Panc1 (cell line): ENCODE measurements at regions not wholly inside any gene's neighbourhood (a gene's known extent, or its start where the extent isn't known, plus 50 kb on each side); places are given as distances from the start of the nearest gene placed in this dataset.

Experiments used
- ATAC-seq: fragments of 200-7000 bp; cut with Tn5 transposase; 2 replicates; pipeline ENCODE4 v1.9.1; 2020; ENCODE audit warnings: mild to moderate bottlenecking, moderate library complexity
- BruUV-seq: library from RNA; stranded (reverse); fragments of 400-500 nt; replicated peaks from 2 replicates; lab custom pipeline; 2021; lab: Mats Ljungman, UMichigan
- CTCF ChIA-PET: fragments of 300-600 bp; sonication (Branson Sonifier 250); formaldehyde crosslinking; loops from one replicate; lab custom pipeline; 2022; ENCODE audit warnings: antibody characterized with exemption; lab: Charles Lee
- POLR2A ChIA-PET: fragments of 300-600 bp; sonication (Branson Sonifier 250); formaldehyde crosslinking; loops from one replicate; lab custom pipeline; 2022; ENCODE audit warnings: antibody characterized with exemption; lab: Charles Lee
- DNase-seq: peaks from one replicate; pipeline ENCODE4 v3.0.0-alpha.2; 2010; ENCODE audit warnings: low read depth, low spot score
- H3K27ac ChIP-seq: 2 replicates; pipeline ENCODE4 v1.5.1; 2011; ENCODE audit warnings: mild to moderate bottlenecking, low read length, inconsistent platforms
- H3K27me3 ChIP-seq: fragments of 200-500 bp; sonication (Bioruptor generic); 2 replicates; pipeline ENCODE4 v1.6.0; 2014; ENCODE audit warnings: low read length, inconsistent platforms; ENCODE audit not compliant: control insufficient read depth, insufficient read depth
- H3K36me3 ChIP-seq: fragments of 200-500 bp; sonication (Bioruptor generic); 2 replicates; pipeline ENCODE4 v1.5.1; 2014; ENCODE audit warnings: inconsistent platforms, mild to moderate bottlenecking, low read length, moderate library complexity; ENCODE audit not compliant: control insufficient read depth, insufficient read depth
- H3K4me1 ChIP-seq: 2 replicates; pipeline ENCODE4 v1.5.1; 2011; ENCODE audit warnings: inconsistent platforms, mild to moderate bottlenecking, low read length, moderate library complexity; ENCODE audit not compliant: control insufficient read depth, insufficient read depth
- H3K4me3 ChIP-seq, 2 experiments: 2 replicates each; pipeline ENCODE4 v1.5.1; 2011 to 2012; ENCODE audit warnings: low read depth in 2 of 2, low read length in 2 of 2, mild to moderate bottlenecking in 2 of 2, inconsistent platforms in 1 of 2, moderate library complexity in 1 of 2
- H3K9me3 ChIP-seq: fragments of 200-500 bp; sonication (Bioruptor generic); 2 replicates; pipeline ENCODE4 v1.5.1; 2014; ENCODE audit warnings: low read depth, mild to moderate bottlenecking, inconsistent platforms, low read length, moderate library complexity; ENCODE audit not compliant: control insufficient read depth, insufficient read depth
- CTCF ChIP-seq: fragments of 450-650 bp; IDR thresholded peaks from 2 replicates; pipeline ENCODE4 v1.5.1; 2017; ENCODE audit warnings: mild to moderate bottlenecking
- POLR2AphosphoS5 ChIP-seq: IDR thresholded peaks from 2 replicates; pipeline ENCODE4 v1.6.1; 2012; ENCODE audit warnings: mild to moderate bottlenecking, low read depth, low read length, moderate library complexity
- REST ChIP-seq, 2 experiments: IDR thresholded peaks; 2 replicates each; pipeline ENCODE4 v1.6.1; 2011 to 2012; ENCODE audit warnings: low read depth in 2 of 2, control low read depth in 1 of 2, low read length in 1 of 2, mild to moderate bottlenecking in 1 of 2, moderate library complexity in 1 of 2; ENCODE audit not compliant: insufficient read depth in 1 of 2
- SIN3A ChIP-seq: IDR thresholded peaks from 2 replicates; pipeline ENCODE4 v1.6.1; 2012; ENCODE audit warnings: low read depth, mild to moderate bottlenecking, low read length, moderate library complexity, borderline replicate concordance; ENCODE audit not compliant: insufficient read depth
- TCF7L2 ChIP-seq: IDR thresholded peaks from 2 replicates; pipeline ENCODE4 v1.6.1; 2011; ENCODE audit warnings: mild to moderate bottlenecking, low read depth, low read length, inconsistent platforms
- in situ Hi-C: cut with HindIII; loops from 2 replicates; pipeline ENCODE4 v1.10.0; 2016; ENCODE audit warnings: low sequenced_read_pairs, low pct_unique_long_range_greater_than_20kb
- intact Hi-C: fragments of 100-400 bp; cut with micrococcal nuclease; formaldehyde crosslinking; loops from one replicate; pipeline ENCODE4 v1.10.0; 2022; ENCODE audit not compliant: unreplicated experiment

- ChIA-PET CTCF (no interaction called here), POLR2A (no interaction called here)
- in situ Hi-C loops, result no loop called here
- Histone ChIP-seq H3K27ac (no peak overlapping the region), H3K9me3 (no peaks in the 10 kb centered on the region), H3K4me3 (no peak overlapping the region), H3K36me3 (no peaks in the 10 kb centered on the region), H3K4me1 (no peaks in the 10 kb centered on the region), H3K27me3 (no peaks in the 10 kb centered on the region)
- DNase-seq (no peak), ATAC-seq (no peak)
- no TSS peak for BruUV-seq
- intact Hi-C loops, result no loop called here
- TF ChIP-seq POLR2AphosphoS5 (no peak), CTCF (no peak), SIN3A (no peak), TCF7L2 (no peak), REST (IDR thresholded peaks at IDR 0.05; ENCODE audit: insufficient read depth in 1 of 2, low read depth in 2 of 2, low read length in 1 of 2) (no peak)
Measured at GRCh38 chr1:193333166-193333565, 146.8 kb upstream of the B3GALT2 start.

GRCh38 chr1:193326296-193326695 is 139.9 kb upstream of the B3GALT2 start:
- BruUV-seq, result no TSS peak
- Histone ChIP-seq H3K27ac (no peak overlapping the region), H3K27me3 (no peaks in the 10 kb centered on the region), H3K9me3 (no peaks in the 10 kb centered on the region), H3K4me1 (no peaks in the 10 kb centered on the region), H3K4me3 (no peak overlapping the region), H3K36me3 (no peaks in the 10 kb centered on the region)
- ChIA-PET CTCF (no interaction called here), POLR2A (no interaction called here)
- intact Hi-C loops, result no loop called here
- no peak for DNase-seq
- no peak for ATAC-seq
- in situ Hi-C loops, result no loop called here
- TF ChIP-seq POLR2AphosphoS5 (no peak), CTCF (no peak), SIN3A (no peak), REST (IDR thresholded peaks at IDR 0.05; ENCODE audit: insufficient read depth in 1 of 2, low read depth in 2 of 2, low read length in 1 of 2) (no peak), TCF7L2 (no peak)
